ENCODE measurements at regions not wholly inside any gene's neighbourhood (a gene's known extent, or its start where the extent isn't known, plus 50 kb on each side); places are given as distances from the start of the nearest gene placed in this dataset.
A peak's percentile ranks its signal among the peaks of the same experiment; 100 is the strongest.
"Not testable (repeated sequence)": the region's sequence is repeated elsewhere in the genome, so short reads cannot be mapped to it uniquely, and the experiment has no call there.

GRCh38 chr13:21228738-21229137 is 52.3 kb downstream of the MRPL57 start:
- peak; percentile 78 for DNase-seq

GRCh38 chr13:21229241-21230024 is 53.0 kb downstream of the MRPL57 start:
- no peak for DNase-seq

GRCh38 chr13:21230516-21230915 is 54.1 kb downstream of the MRPL57 start:
- no peak for DNase-seq

GRCh38 chr13:21231426-21231940 is 55.0 kb downstream of the MRPL57 start:
- DNase-seq, result peak; percentile 59

- DNase-seq, result no peak
These were observed 55.7 kb downstream of the MRPL57 start for GRCh38 chr13:21232196-21232595.

DNA sequence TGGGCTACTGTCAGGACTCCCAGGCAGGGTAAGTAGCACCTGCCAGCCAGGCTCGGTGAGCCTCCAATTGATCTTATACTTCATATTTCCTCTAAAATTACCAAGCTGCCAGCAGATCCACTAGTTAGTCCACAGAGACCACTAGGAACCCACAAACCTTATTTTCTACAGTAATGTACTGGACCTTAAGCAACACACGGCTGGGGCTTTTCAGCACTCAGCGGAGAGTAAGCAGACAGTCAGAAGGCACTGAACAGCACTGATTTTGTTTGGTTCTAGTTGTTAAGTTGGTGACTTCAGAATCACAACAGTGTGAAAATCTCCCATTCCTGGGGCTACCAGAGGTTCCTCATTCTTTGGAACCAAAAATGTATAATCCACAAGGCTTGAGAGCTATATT is 56.1 kb downstream of the MRPL57 start:
- no peak for DNase-seq

- no peak for DNase-seq
These were observed 56.6 kb downstream of the MRPL57 start for GRCh38 chr13:21233086-21233485.

- no peak for DNase-seq
These were observed 58.1 kb downstream of the MRPL57 start for GRCh38 chr13:21234526-21234925.

DNA sequence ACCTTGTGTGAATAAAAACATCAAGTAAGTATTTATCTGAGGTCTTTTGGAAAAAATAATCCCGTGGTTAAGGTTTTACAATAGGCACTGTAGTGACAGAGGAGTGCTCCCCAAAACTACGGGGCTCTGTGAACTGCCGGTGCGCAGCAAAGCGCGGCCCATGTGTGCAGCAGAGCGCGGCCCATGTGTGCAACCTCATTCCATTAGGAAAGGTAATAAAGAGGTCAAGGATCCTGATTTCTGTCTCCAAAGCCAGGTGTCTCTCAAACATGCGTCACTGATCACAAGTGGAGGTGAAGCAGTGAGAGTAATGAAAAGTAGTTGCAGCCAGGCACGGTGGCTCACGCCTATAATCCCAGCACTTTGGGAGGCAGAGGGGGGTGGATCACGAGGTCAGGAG is 58.7 kb downstream of the MRPL57 start:
- peak; percentile 55 for DNase-seq

DNA sequence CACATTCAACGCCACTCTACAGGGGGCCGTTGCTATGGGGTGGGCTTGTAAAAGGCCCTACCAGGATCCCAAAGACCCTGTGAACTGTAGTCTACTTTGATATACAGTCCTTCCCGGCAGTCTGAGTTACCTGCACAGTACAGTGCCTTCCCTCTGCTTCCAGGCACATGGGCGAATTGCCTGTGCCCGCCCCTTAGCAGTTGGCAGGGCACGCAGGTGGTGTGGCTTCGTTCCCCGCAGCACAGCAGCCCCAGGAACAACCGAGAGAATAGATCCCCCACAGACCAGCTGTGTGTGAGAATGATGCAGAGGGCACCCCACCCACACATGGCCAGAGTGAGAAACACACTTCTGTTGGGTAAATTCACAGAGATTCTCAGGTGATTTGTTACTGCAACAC is 60.6 kb downstream of the MRPL57 start:
- DNase-seq, result no peak

GRCh38 chr13:21238267-21238666 is 61.8 kb downstream of the MRPL57 start:
- DNase-seq, result no peak

GRCh38 chr13:21240586-21240985 is 64.1 kb downstream of the MRPL57 start:
- no peak for DNase-seq

- no peak for DNase-seq
These were observed 65.8 kb downstream of the MRPL57 start for GRCh38 chr13:21242236-21242635.

GRCh38 chr13:21243045-21243897 is 66.8 kb downstream of the MRPL57 start:
- peak; percentile 70 for DNase-seq

- not testable (repeated sequence) for DNase-seq
These were observed 67.4 kb downstream of the MRPL57 start for GRCh38 chr13:21243898-21244184.

DNA sequence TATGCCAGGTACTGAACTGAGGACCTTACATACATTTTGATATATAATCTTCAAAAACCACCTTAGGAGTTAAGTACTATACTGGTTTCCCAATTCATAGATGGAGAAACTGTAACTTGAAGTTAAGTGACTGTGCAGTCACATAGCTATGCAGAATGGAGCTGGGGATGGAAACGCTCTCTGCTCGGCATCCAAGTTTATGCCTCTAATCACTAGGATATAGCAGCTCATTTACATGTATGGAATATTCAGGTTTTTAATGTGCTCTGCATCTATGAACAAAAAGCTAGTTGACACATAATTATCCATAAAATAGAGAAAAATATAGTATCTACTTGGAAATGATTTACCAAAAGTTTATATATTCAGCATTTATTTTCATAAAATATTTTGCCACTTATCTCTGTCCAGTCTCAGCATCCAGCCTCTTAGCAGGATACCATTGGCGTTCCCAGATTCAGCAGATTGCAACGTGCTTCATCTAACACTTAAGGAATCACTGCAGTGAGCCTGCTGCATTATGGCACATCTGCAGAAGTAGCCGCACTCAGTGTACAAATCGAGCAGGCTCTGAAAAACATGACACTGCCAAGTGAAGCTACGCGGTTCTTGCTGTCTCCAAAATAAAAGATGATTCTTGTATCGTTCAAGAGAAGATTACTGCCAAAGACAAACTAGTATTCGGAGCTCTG is 70.4 kb downstream of the MRPL57 start:
- no peak for DNase-seq

DNA sequence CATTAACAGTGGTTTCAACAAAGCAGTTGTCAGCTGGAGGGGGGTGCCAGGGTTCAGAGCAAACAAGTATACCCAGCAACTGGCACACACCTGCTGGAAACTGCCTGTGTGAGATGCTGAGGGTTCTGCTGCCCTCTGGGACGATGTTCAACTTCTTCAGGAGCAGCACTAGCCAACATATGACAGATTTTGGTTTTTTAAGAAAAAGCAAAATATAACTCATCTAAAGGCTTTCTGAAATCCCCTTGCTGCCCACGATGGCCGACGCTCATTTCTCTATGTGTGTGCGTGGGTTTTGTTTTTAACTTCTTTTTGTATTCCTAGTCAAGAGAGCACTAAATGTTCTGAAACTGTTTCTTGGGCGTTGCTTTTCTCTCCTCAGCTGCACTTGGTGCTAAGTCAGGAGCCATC is 79.9 kb downstream of the MRPL57 start:
- no peak for DNase-seq

- no peak for DNase-seq
These were observed 80.4 kb downstream of the MRPL57 start for GRCh38 chr13:21256891-21257290.

DNA sequence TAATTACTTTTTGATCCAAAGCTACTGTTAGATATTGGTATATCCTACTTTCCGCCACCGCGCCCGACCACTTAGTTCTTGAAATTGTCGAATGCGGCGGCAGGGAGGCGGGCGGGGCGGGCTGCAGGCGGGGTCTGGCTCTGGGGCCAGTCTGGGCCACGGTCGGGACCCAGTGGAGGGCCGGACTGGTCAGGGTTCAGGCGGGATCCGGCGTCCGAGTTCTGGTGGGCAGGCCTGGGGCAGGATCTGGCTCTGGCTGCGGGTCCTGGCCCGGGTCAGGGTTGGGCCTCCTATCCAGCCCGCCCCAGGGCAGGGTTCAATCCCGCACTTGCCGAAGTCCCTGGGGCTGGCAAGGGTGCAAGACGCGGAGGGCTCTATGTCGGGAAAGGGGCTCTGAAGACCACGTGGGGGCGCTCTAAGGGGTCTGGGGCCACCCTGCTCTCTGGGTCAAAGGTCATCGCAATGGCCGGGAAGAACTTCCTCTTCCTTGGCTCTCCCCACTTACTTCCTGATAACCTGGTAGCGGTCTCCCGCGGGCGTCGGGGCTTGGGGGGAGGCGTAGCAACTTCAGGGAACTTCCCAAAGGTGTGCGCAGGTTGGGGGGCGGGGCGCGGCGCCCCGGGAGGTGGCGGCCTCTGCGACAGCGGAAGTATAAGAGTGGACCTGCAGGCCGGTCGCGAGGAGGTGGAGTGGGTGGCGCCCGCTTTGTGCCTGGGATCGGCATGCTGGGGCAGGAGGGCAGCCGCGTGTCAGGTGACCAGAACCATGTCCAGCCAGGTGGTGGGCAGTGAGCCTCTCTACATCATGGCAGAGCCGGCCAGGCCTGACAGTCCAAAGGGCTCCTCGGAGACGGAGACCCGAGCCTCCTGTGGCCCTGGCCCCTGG is 83.4 kb downstream of the MRPL57 start:
- no peak for DNase-seq

DNA sequence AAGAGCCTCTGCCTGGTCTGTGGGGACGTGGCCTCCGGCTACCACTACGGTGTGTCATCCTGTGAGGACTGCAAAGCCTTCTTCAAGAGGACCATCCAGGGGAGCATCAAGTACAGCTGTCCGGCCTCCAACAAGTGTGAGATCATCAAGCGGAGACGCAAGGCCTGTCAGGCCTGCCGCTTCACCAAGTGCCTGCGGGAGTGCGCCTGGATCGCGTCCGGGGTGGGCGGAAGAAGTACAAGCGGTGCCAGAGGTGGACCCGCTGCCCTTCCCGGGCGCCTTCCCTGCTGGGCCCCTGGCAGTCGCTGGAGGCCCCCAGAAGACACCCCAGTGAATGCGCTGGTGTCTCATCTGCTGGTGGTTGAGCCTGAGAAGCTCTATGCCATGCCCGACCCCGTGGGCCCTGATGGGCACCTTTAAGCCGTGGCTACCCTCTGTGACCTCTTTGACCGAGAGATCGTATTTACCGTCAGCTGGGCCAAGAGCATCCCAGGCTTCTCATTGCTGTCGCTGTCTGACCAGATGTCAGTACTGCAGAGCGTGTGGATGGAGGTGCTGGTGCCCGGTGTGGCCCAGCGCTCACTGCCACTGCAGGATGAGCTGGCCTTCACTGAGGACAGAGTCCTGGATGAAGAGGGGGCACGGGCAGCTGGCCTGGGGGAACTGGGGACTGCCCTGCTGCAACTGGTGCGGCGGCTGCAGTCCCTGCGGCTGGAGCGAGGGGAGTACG is 84.3 kb downstream of the MRPL57 start:
- DNase-seq, result not testable (repeated sequence)

DNA sequence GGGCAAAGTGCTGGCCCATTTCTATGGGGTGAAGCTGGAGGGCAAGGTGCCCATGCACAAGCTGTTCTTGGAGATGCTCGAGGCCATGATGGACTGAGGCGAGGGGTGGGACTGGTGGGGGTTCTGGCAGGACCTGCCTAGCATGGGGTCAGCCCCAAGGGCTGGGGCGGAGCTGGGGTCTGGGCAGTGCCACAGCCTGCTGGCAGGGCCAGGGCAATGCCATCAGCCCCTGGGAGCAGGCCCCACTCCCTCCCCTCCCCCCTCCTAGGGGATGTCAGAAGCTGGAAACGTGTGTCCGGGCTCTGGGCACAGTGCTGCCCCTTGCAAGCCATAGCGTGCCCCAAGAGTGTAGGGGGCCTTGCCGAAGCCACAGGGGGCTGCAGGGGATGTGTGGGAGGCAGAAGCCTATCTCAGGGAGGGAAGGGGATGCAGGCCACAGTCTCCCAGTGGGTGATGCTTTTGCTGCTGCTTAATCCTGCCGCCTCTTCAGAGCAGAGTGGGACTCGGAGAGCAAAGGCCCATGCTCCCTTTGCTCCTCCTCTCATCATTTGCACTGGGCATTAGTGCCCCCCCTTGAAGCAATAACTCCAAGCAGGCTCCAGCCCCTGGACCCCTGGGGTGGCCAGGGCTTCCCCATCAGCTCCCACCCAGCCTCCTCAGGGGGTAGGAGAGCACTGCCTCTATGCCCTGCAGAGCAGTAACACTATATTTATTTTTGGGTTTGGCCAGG is 85.2 kb downstream of the MRPL57 start:
- not testable (repeated sequence) for DNase-seq
